Spleen (tissue), 11 donors: ENCODE measurements at regions not wholly inside any gene's neighbourhood (a gene's known extent, or its start where the extent isn't known, plus 50 kb on each side); places are given as distances from the start of the nearest gene placed in this dataset.

Source experiments
- DNase-seq: peaks from one replicate; pipeline ENCODE4 v3.0.0-alpha.2; 2020
- H3K27ac ChIP-seq, 8 donors: fragments of 200-600 bp; sonication (generic) in 7 of 8; 1 replicate in 4 of 8; 2 replicates in 4 of 8; pipeline versions ENCODE4 v1.5.0 to v1.8.0; 2016 to 2021; ENCODE audit warnings: inconsistent platforms in 4 of 8, mild to moderate bottlenecking in 4 of 8, moderate library complexity in 1 of 8
- H3K27me3 ChIP-seq, 7 donors: fragments of 200-600 bp; sonication (generic) in 6 of 7; replicated peaks in 1 of 7; 1 replicate in 4 of 7; 2 replicates in 3 of 7; pipeline versions ENCODE4 v1.5.0 to v1.8.0; 2016 to 2021; ENCODE audit warnings: inconsistent platforms in 3 of 7, mild to moderate bottlenecking in 1 of 7
- H3K36me3 ChIP-seq, 6 donors: fragments of 200-600 bp; sonication (generic) in 5 of 6; 1 replicate in 4 of 6; 2 replicates in 2 of 6; pipeline versions ENCODE4 v1.5.0 to v1.8.0; 2016 to 2021; ENCODE audit warnings: inconsistent platforms in 2 of 6
- H3K4me1 ChIP-seq, 6 donors: fragments of 200-600 bp; sonication (generic) in 5 of 6; 1 replicate in 3 of 6; 2 replicates in 3 of 6; pipeline versions ENCODE4 v1.5.0 to v1.8.0; 2016 to 2021; ENCODE audit warnings: inconsistent platforms in 3 of 6
- H3K4me3 ChIP-seq, 8 donors: fragments of 200-600 bp; sonication (generic) in 7 of 8; 1 replicate in 4 of 8; 2 replicates in 4 of 8; pipeline versions ENCODE4 v1.5.0 to v1.8.0; 2016 to 2021; ENCODE audit warnings: inconsistent platforms in 4 of 8, mild to moderate bottlenecking in 4 of 8, moderate library complexity in 2 of 8
- H3K9me3 ChIP-seq, 8 donors: fragments of 200-600 bp; sonication (generic) in 7 of 8; 1 replicate in 4 of 8; 2 replicates in 4 of 8; pipeline versions ENCODE4 v1.5.0 to v1.8.0; 2016 to 2021; ENCODE audit warnings: inconsistent platforms in 4 of 8
- POLR2A ChIP-seq, 3 donors: fragments of 450-650 bp; IDR thresholded peaks; one replicate each; pipeline ENCODE4 v1.5.1; 2017; ENCODE audit warnings: antibody characterized with exemption in 3 of 3, mild to moderate bottlenecking in 1 of 3
- POLR2AphosphoS5 ChIP-seq, 3 donors: sonication (generic); formaldehyde crosslinking; IDR thresholded peaks; one replicate each; pipeline ENCODE4 v1.5.1; 2017; ENCODE audit warnings: antibody characterized with exemption in 3 of 3
- WGBS, 5 donors: extraction: QIAGEN DNeasy Blood & Tissue Kit in 3 of 5; methylation state at CpG; one replicate each; pipeline versions ENCODE4 v1.1.5 to v1.1.7; 2013 to 2018; 5-methylcytosine and 5-hydroxymethylcytosine counted together
- intact Hi-C: fragments of 100-400 bp; cut with DNase I; formaldehyde crosslinking; loops from one replicate; pipeline ENCODE4 v1.15.0; 2023; ENCODE audit warnings: low total_unique reads
- TF ChIP-seq, protein P1 (sequence below), 11 experiments: fragments of 200-600 bp in 7 of 11; fragments of 450-650 bp in 4 of 11; sonication (generic) in 4 of 11; IDR thresholded peaks in 8 of 11; conservative IDR thresholded peaks in 3 of 11; 1 replicate in 7 of 11; 2 replicates in 4 of 11; pipeline versions ENCODE4 v1.4.0 to v1.8.0; 2016 to 2021; ENCODE audit warnings: antibody characterized with exemption in 11 of 11, inconsistent platforms in 4 of 11, mild to moderate bottlenecking in 1 of 11
- donor health status: healthy with polysubstance abuse.
- donor health status: DM: no; HTN: no; CAD: no; lungs with moderate emphysema.
- donor health status: DM: no; HTN: no; CAD: no.
- donor health status: Bipolar disorder and iron deficiency.
- donor health status: healthy.
- donor health status: DM: no; HTN: no; CAD: no.
- donor health status: DM: yes; HTN: yes; CAD: no.

DNA sequence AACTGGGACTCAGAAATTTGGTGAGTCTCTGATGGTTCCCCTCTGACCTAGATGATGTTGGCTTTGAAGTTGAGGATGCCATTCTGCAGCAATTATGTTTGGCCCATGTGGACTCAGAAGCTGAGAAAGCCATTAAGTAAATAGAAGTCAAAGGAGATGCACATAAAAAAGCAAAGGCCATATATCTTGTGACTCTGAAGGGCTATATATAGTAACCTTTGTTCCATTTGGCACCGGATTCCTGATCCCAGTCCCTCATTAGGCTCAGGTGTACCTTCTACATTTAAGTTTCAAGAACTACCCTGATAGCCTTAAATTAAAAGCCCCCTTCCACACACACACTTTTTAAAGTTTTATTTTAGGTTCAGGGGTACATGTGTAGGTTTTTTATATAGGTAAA lies 50.0 kb upstream of the PDK4 start:
- H3K4me3 ChIP-seq = no peak overlapping the region
- H3K9me3 ChIP-seq = no peaks in the 10 kb centered on the region
- H3K36me3 ChIP-seq = no peaks in the 10 kb centered on the region
- no peak overlapping the region for H3K27ac ChIP-seq
- TF ChIP-seq POLR2AphosphoS5 (IDR thresholded peaks at IDR 0.05) (no peak), POLR2A (IDR thresholded peaks at IDR 0.05) (no peak)
- TF ChIP-seq, protein P1, sequence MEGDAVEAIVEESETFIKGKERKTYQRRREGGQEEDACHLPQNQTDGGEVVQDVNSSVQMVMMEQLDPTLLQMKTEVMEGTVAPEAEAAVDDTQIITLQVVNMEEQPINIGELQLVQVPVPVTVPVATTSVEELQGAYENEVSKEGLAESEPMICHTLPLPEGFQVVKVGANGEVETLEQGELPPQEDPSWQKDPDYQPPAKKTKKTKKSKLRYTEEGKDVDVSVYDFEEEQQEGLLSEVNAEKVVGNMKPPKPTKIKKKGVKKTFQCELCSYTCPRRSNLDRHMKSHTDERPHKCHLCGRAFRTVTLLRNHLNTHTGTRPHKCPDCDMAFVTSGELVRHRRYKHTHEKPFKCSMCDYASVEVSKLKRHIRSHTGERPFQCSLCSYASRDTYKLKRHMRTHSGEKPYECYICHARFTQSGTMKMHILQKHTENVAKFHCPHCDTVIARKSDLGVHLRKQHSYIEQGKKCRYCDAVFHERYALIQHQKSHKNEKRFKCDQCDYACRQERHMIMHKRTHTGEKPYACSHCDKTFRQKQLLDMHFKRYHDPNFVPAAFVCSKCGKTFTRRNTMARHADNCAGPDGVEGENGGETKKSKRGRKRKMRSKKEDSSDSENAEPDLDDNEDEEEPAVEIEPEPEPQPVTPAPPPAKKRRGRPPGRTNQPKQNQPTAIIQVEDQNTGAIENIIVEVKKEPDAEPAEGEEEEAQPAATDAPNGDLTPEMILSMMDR (IDR thresholded peaks at IDR 0.05 in 8 of 11, conservative IDR thresholded peaks at IDR 0.05 in 3 of 11) = no peak
- WGBS, 5 donors = 71 to 88% (median 77%) methylated on average over 1 of the region's 1 CpG
- H3K27me3 ChIP-seq = no peaks in the 10 kb centered on the region
- no peak for DNase-seq
- no peaks in the 10 kb centered on the region for H3K4me1 ChIP-seq
- intact Hi-C loops = no loop called here
